ENCODE measurements at regions not wholly inside any gene's neighbourhood (a gene's known extent, or its start where the extent isn't known, plus 50 kb on each side); places are given as distances from the start of the nearest gene placed in this dataset.

DNA sequence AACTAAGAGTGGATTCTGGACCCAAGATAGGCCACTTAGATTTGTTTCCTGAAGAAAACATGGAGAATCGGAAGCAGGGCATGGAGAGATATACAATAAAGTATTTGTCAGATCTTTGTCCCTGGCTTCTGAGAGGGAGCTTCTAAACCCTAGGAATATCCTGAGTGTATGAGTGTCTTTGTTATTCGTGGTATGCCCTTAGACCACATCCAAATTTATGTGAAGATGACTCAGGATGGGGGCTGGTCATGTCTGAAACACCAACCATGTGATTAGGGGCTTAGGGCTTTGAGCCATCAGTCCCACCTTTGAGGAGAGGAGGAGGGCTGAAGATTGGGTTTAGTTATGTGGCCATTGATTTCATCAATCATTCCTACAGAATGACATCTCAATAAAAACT, 69.7 kb upstream of the PLPP4 start:
- no peak for DNase-seq

DNA sequence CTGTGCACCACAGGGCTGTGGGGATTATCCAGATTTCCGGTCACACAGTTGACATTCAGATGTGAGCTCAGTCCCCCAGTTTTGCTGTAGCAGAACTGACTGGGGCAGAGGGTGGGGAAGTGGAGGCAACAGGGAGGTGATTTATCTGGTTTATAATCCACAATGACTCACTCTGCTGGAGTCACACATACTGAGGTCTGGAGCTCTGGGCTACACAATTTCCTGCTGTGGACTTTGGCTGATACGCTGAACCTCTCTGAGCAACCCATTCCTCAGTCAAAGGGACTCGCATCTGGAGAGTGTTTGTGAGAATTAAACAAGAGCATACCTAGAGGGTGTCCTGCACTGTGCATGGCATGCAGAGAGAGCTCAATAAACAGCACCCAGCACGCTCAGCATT, 64.8 kb upstream of the PLPP4 start:
- no peak for DNase-seq

DNA sequence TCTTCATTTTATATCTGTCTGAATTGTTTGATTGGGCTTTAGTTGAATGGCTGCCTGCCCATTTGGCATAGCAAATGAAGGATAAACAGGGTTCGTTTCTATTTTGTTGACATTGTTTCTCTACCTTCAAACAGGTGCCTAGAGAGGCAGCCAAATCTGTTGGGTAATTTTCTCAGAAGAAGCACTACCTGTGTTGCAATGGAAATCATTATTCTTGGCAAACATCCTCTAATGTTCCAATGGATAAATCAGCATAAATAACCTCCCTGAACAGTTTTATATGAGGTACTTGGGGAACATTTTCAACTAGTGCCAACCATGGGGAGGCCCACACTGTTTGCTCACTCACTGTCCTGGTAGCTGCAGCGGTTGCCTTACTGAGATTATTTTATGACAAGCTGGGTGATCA, 64.4 kb upstream of the PLPP4 start:
- DNase-seq: no peak

DNA sequence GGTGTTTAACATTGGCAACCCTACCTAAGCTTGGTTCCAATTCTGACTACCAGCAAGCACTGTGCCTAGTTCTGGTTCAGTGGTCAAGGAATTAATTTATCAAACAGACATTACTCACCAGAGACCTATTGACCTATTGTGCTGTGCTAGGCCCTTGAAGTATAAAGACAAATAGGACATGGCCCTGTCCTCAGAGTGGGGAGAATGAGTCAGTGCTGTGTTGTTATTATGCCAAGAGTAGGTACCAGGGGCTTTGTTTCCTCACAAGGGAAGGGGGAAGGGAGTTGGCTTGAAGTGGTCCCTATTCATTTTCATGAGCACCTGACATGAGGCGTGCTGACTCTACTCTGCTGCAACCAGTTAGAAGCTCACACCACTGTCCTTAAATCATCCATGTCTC, 62.6 kb upstream of the PLPP4 start:
- DNase-seq: no peak

DNA sequence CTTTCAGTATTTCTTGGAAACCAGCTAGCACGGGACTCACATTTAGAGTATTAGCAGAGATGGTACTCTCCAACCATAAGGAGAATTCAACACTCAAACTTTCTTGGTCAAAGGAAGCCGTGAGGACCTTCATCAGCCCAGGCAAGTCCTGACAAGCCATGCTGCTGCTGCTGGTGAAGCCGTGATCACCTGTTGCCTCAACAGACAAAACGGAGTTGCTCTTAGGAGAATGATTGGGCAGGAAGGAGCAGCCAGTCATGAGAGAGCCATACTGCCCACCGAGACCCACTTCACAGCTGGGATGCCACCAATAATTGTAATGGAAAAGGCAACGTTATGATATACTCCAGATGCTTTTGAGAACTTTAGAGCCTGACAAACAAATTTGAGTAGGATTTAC, 60.8 kb upstream of the PLPP4 start:
- no peak for DNase-seq

DNA sequence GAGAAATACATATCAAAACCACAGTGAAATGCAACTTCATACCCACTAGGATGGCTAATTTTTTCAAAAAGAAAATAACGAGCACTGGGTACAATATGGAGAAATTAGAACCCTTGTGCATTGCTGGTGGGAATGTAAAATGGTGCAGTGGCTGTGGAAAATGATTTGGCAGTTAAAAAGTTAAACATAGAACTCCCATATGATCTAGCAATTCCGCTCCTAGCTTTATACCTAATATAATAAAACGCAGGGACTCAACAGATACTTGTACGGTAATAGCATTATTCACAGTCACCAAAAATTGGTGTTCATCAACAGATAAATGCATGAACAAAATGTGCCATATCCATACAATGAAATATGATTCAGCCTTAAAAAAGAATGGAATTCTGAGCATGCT, 58.8 kb upstream of the PLPP4 start:
- DNase-seq: no peak

DNA sequence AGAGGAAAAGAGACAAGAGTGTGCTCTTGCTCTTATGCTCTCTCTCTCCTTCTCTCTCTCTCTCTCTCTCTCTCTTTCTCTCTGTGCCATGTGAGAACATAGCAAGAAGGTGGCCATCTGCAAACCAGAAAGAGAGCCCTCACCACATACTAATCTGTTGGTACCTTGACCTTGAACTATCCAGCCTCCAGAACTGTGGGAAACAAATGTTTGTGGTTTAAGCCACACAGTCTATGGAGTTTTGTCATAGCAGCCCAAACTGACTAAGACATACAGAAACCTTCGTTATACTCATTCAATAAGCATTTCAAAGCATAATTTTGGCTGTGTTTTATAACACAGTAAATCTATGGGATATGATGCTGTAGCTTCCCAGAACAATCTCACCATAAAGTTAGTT, 56.4 kb upstream of the PLPP4 start:
- DNase-seq: no peak

DNA sequence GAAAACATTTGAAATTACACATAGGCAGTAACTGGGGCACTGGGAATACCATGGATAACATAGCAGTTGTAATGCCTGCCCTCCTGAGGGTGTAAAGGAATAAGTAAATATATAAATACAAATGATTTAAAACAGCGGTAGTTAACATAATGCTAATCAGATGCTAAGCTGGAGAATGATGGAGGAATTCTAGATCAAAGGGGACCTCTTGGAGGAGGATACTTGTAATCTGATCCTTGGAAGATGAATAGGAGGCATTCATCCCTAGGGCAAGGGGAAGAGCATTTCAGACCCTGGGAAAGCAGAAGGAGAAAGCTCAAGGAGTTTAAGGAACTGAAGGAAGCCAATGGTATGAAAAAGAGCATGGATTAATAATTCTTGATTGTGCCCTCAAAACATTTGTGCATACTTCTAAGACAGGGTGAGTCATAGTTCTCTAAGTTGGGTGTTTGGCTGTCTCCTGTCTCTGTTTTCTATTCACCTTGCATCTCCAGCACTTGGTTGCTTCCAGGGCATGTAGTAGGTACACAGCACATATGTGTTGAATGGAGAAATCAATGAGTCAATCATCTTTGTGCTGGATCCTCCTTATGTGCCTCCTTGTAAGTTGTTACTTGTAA, 54.8 kb upstream of the PLPP4 start:
- DNase-seq: no peak

DNA sequence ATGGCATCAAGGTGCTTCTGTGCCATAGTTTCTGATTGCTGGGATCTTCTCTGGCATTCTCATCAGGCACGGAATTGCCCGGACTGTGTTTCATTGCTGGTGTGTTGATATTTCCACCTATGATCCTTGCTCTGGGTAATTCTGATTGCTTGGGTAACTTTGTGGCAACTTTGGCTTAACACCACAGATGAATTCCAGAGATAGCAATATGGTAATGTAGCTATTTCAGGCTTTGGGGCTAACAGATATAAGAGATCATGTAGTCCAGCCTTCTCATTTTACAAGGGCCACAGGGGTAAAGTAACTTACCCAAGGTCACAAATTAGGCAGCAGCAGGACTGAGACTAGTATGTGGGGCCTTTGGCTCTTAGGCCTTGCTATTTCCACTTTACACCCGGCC, 53.9 kb upstream of the PLPP4 start:
- no peak for DNase-seq

DNA sequence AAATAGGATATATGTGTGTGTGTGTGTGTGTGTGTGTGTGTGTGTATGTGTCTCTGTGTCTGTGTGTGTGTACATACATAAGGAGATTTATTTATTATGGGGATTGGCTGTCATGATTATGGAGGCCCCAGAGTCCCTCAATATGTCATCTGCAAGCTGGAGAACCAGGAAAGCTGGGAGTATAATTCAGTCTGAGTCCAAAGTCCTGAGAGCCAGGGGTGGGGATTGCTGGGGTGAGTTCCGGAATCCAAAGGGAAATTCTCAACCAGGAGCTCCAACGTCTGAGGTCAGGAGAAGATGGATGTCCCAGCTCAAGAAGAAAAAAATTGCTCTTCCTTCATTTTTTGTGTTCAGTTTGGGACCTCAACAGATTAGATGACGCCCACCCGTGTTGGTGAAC, 50.7 kb upstream of the PLPP4 start:
- DNase-seq: no peak
